SK-N-SH (cell line): ENCODE measurements at regions not wholly inside any gene's neighbourhood (a gene's known extent, or its start where the extent isn't known, plus 50 kb on each side); places are given as distances from the start of the nearest gene placed in this dataset.

ENCODE experiments used
- CTCF ChIA-PET: fragments of 300-600, 350-600 bp; formaldehyde crosslinking; extraction: SDS; loops from one replicate; lab custom pipeline; 2021; lab: Yijun Ruan, JAX
- POLR2A ChIA-PET: fragments of 350-600 bp; sonication (Branson Sonifier 250); formaldehyde crosslinking; extraction: SDS; loops from one replicate; lab custom pipeline; 2020; ENCODE audit warnings: antibody characterized with exemption, inconsistent platforms; lab: Yijun Ruan, JAX
- DNase-seq: peaks from one replicate; pipeline ENCODE4 v3.0.0; 2012
- H2AFZ ChIP-seq: fragments of 200-600 bp; sonication (generic); 2 replicates; pipeline ENCODE4 v1.8.1; 2016; ENCODE audit warnings: antibody characterized with exemption, mild to moderate bottlenecking, low read depth
- H3F3A ChIP-seq: fragments of 200-600 bp; sonication (generic); replicated peaks from 2 replicates; pipeline ENCODE3; 2016; ENCODE audit warnings: antibody characterized with exemption, mild to moderate bottlenecking; ENCODE audit not compliant: insufficient read depth
- H3K27ac ChIP-seq, 2 experiments: fragments of 200-500 bp in 1 of 2; fragments of 200-600 bp in 1 of 2; sonication (Bioruptor generic) in 1 of 2; sonication (generic), shearing (Covaris generic) in 1 of 2; 2 replicates each; pipeline versions ENCODE4 v1.5.1 to v1.6.1; 2014 to 2016; ENCODE audit warnings: low read depth in 2 of 2, inconsistent platforms in 1 of 2, low read length in 1 of 2, mild to moderate bottlenecking in 1 of 2, mixed read lengths in 1 of 2
- H3K27me3 ChIP-seq: fragments of 200-600 bp; sonication (generic), shearing (Covaris generic); 2 replicates; pipeline ENCODE4 v1.6.1; 2016; ENCODE audit warnings: mixed run types; ENCODE audit not compliant: insufficient read depth
- H3K36me3 ChIP-seq, 2 experiments: fragments of 200-500 bp in 1 of 2; fragments of 200-600 bp in 1 of 2; sonication (Bioruptor generic) in 1 of 2; sonication (generic) in 1 of 2; replicated peaks in 1 of 2; 2 replicates each; pipeline versions ENCODE3 to v1.5.1; 2014 to 2016; ENCODE audit warnings: low read length in 1 of 2, mild to moderate bottlenecking in 1 of 2; ENCODE audit not compliant: insufficient read depth in 2 of 2, control insufficient read depth in 1 of 2
- H3K4me1 ChIP-seq, 2 experiments: fragments of 200-500 bp in 1 of 2; fragments of 200-600 bp in 1 of 2; sonication (Bioruptor generic) in 1 of 2; sonication (generic), shearing (Covaris generic) in 1 of 2; 2 replicates each; pipeline versions ENCODE4 v1.5.1 to v1.6.1; 2014 to 2016; ENCODE audit warnings: low read depth in 1 of 2, low read length in 1 of 2, mixed run types in 1 of 2; ENCODE audit not compliant: insufficient read depth in 2 of 2, control insufficient read depth in 1 of 2
- H3K4me2 ChIP-seq: fragments of 200-600 bp; sonication (generic), shearing (Covaris generic); 2 replicates; pipeline ENCODE4 v1.6.1; 2017; ENCODE audit warnings: mixed run types
- H3K4me3 ChIP-seq, 2 experiments: fragments of 200-500 bp in 1 of 2; fragments of 200-600 bp in 1 of 2; sonication (Bioruptor generic) in 1 of 2; sonication (generic), shearing (Covaris generic) in 1 of 2; 2 replicates each; pipeline versions ENCODE4 v1.5.1 to v1.8.1; 2014 to 2016; ENCODE audit warnings: low read depth in 2 of 2, inconsistent platforms in 1 of 2, low read length in 1 of 2, mild to moderate bottlenecking in 1 of 2, mixed read lengths in 1 of 2, moderate library complexity in 1 of 2
- H3K79me2 ChIP-seq: fragments of 200-600 bp; sonication (generic); 2 replicates; pipeline ENCODE4 v1.8.1; 2017; ENCODE audit warnings: mild to moderate bottlenecking; ENCODE audit not compliant: insufficient read depth
- H3K9ac ChIP-seq: fragments of 200-600 bp; sonication (generic); 2 replicates; pipeline ENCODE4 v1.6.1; 2017; ENCODE audit warnings: mixed run types
- H3K9me2 ChIP-seq: fragments of 200-600 bp; sonication (generic); 2 replicates; pipeline ENCODE4 v1.6.1; 2017; ENCODE audit warnings: mixed run types
- H3K9me3 ChIP-seq: fragments of 200-600 bp; sonication (generic); 2 replicates; pipeline ENCODE4 v1.6.1; 2017; ENCODE audit warnings: mixed run types, mild to moderate bottlenecking, moderate library complexity
- H4K20me1 ChIP-seq: fragments of 200-600 bp; sonication (generic); 2 replicates; pipeline ENCODE4 v1.6.1; 2017; ENCODE audit warnings: mild to moderate bottlenecking, mixed run types; ENCODE audit not compliant: insufficient read depth
- CHD2 ChIP-seq: fragments of 150-350 bp; IDR thresholded peaks from 2 replicates; pipeline ENCODE4 v1.6.1; 2018; ENCODE audit warnings: low read length; ENCODE audit not compliant: partially characterized antibody
- EP300 ChIP-seq, 2 experiments: IDR thresholded peaks; 2 replicates each; pipeline versions ENCODE4 v1.4.0 to v1.6.1; 2012; ENCODE audit warnings: borderline replicate concordance in 1 of 2, low read depth in 1 of 2, low read length in 1 of 2
- EZH2phosphoT487 ChIP-seq: fragments of 200-600 bp; sonication (generic); IDR thresholded peaks from 2 replicates; pipeline ENCODE4 v1.6.1; 2017; ENCODE audit warnings: low read depth, mixed run types, mild to moderate bottlenecking, antibody characterized with exemption, moderate library complexity, borderline replicate concordance
- GABPA ChIP-seq: IDR thresholded peaks from 2 replicates; pipeline ENCODE4 v1.4.0; 2012; ENCODE audit warnings: low read depth, mild to moderate bottlenecking
- IRF3 ChIP-seq: fragments of 150-350 bp; IDR thresholded peaks from 2 replicates; pipeline ENCODE4 v1.6.1; 2016; ENCODE audit warnings: mild to moderate bottlenecking, low read depth, low read length
- NRF1 ChIP-seq: IDR thresholded peaks from 2 replicates; pipeline ENCODE4 v1.6.1; 2012; ENCODE audit warnings: low read depth, mild to moderate bottlenecking, low read length
- PBX3 ChIP-seq: IDR thresholded peaks from 2 replicates; pipeline ENCODE4; 2012
- SMC3 ChIP-seq: IDR thresholded peaks from 2 replicates; pipeline ENCODE4 v1.6.1; 2012; ENCODE audit warnings: low read depth, low read length, improper control_type of control experiment
- TCF12 ChIP-seq: IDR thresholded peaks from 2 replicates; pipeline ENCODE4 v1.4.0; 2012
- USF2 ChIP-seq: fragments of 150-350 bp; IDR thresholded peaks from 2 replicates; pipeline ENCODE4 v1.6.1; 2017; ENCODE audit warnings: antibody characterized with exemption, low read length, low read depth, borderline replicate concordance
- YY1 ChIP-seq: IDR thresholded peaks from 2 replicates; pipeline ENCODE4 v1.4.0; 2012; ENCODE audit warnings: low read depth, mild to moderate bottlenecking
- WGBS: methylation state at CpG from one replicate; pipeline ENCODE4 v1.1.6; 2017; ENCODE audit warnings: low lambda C conversion rate; 5-methylcytosine and 5-hydroxymethylcytosine counted together

DNA sequence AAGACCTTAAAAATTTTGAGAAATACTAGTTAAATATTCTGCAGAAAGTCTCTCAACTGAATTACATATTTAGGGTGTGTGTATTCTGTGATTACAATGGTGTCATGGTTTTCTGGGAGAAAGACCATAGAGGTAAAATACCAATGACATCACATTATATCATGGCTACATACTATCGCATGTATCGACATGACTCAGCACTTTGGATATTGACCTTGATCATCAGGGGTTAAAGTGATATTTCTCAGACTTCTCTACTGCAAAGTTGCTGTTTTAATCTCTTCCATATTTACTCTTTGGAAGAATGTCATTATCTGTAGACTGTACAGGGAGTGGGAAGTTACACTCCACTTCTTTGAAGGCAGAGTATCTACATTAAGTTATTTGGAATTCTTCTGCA lies 1046.6 kb downstream of the FAM181B start:
- ChIA-PET POLR2A (no interaction called here), CTCF (no interaction called here)
- H3K4me3 ChIP-seq = no peak overlapping the region
- H3K36me3 ChIP-seq = no peaks in the 10 kb centered on the region
- no peak overlapping the region for H3K9ac ChIP-seq
- H3K4me1 ChIP-seq = no peaks in the 10 kb centered on the region
- H3K9me3 ChIP-seq = peaks cover 6% of the 10 kb centered on the region; the same call in 1 of the 2 replicates
- H3K79me2 ChIP-seq = no peaks in the 10 kb centered on the region
- H3K9me2 ChIP-seq = peaks cover 5% of the 10 kb centered on the region; the same call in 1 of the 2 replicates
- H3K27me3 ChIP-seq = no peaks in the 10 kb centered on the region
- no peaks in the 10 kb centered on the region for H3F3A ChIP-seq
- H4K20me1 ChIP-seq = no peaks in the 10 kb centered on the region
- no peak overlapping the region for H3K4me2 ChIP-seq
- DNase-seq = no peak
- WGBS = 43% methylated on average over 2 of the region's 2 CpGs
- no peak overlapping the region for H3K27ac ChIP-seq
- H2AFZ ChIP-seq = no peak overlapping the region
- TF ChIP-seq TCF12 = no peak
- no peak for TF ChIP-seq NRF1
- TF ChIP-seq CHD2 = no peak
- TF ChIP-seq GABPA = no peak
- no peak for TF ChIP-seq SMC3

DNA sequence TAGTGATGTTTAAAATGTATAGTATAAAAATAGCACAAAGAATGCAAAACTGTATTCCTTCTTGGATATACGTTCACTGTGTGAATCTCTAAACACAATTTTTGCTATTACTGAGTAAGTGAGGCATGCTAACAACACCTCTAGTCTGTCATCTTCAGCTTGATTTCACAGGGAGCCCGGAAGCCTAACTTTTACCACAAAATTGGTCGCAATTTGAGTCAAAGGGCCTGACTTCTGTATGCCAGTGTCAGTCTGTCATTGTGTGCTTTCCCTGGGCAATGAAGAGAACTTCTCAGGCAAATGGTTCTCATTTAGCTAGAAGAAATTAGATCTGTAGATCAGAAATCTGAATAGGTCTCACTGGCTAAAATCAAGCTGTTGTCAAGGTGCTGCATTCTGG lies 1059.5 kb downstream of the FAM181B start:
- no peak overlapping the region for H3K27ac ChIP-seq
- H2AFZ ChIP-seq = no peak overlapping the region
- H3K9me2 ChIP-seq = no peaks in the 10 kb centered on the region
- H3K4me2 ChIP-seq = no peak overlapping the region
- H3F3A ChIP-seq = no peaks in the 10 kb centered on the region
- no peak overlapping the region for H3K4me3 ChIP-seq
- H3K4me1 ChIP-seq = no peaks in the 10 kb centered on the region
- POLR2A ChIA-PET = no interaction called here
- no peaks in the 10 kb centered on the region for H3K9me3 ChIP-seq
- H3K79me2 ChIP-seq = no peaks in the 10 kb centered on the region
- H3K9ac ChIP-seq = no peak overlapping the region
- 1% methylated on average over 3 of the region's 3 CpGs for WGBS
- CTCF ChIA-PET = interaction anchor here (1.1 kb wide), 1 partner anchor 10 kb away, joined by 4 read pairs; no protein-coding TSS in a partner anchor
- H4K20me1 ChIP-seq = no peaks in the 10 kb centered on the region
- DNase-seq = no peak
- no peak for TF ChIP-seq PBX3
- TF ChIP-seq IRF3 = no peak
- H3K36me3 ChIP-seq = no peaks in the 10 kb centered on the region
- H3K27me3 ChIP-seq = no peaks in the 10 kb centered on the region

DNA sequence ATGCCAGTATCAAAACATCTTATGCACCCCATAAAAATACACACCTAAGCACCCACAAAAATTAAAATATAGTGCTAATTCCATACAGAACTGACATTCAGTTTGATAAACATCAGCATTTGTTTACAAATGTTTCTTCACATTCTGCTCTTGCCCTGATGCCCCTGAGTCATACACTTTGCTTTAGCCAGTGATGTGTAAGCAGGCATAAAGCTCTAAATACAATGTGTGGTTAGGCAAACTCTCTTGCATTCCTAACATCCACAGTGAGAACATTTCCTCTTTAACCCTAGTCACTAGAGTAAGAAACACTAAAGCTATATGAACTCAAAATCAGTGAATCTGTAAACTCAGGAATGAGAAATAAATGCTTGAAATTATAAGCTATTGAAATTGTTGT lies 1060.7 kb downstream of the FAM181B start:
- no peak overlapping the region for H3K9ac ChIP-seq
- CTCF ChIA-PET = no interaction called here
- TF ChIP-seq EZH2phosphoT487 (no peak), YY1 (no peak), USF2 (no peak), IRF3 (no peak), EP300 (IDR thresholded peaks at IDR 0.05; ENCODE audit: borderline replicate concordance in 1 of 2, low read depth in 1 of 2, low read length in 1 of 2) (no peak)
- TF ChIP-seq, all 33 proteins: peak for 0
- H3K36me3 ChIP-seq = no peaks in the 10 kb centered on the region
- no peaks in the 10 kb centered on the region for H3K79me2 ChIP-seq
- no peaks in the 10 kb centered on the region for H3K9me2 ChIP-seq
- no peak overlapping the region for H3K27ac ChIP-seq
- no peaks in the 10 kb centered on the region for H3K4me1 ChIP-seq
- no peaks in the 10 kb centered on the region for H3K27me3 ChIP-seq
- H3K4me2 ChIP-seq = no peak overlapping the region
- H2AFZ ChIP-seq = no peak overlapping the region
- DNase-seq = no peak
- no peaks in the 10 kb centered on the region for H3K9me3 ChIP-seq
- no peaks in the 10 kb centered on the region for H4K20me1 ChIP-seq
- no peaks in the 10 kb centered on the region for H3F3A ChIP-seq
- no peak overlapping the region for H3K4me3 ChIP-seq
- POLR2A ChIA-PET = no interaction called here
